K562 (cell line): ENCODE measurements at regions not wholly inside any gene's neighbourhood (a gene's known extent, or its start where the extent isn't known, plus 50 kb on each side); places are given as distances from the start of the nearest gene placed in this dataset.

Experiments used
- ATAC-seq: fragments of 200-7000 bp; cut with Tn5 transposase; 3 replicates; pipeline ENCODE4 v1.9.1; 2020; ENCODE audit warnings: moderate library complexity
- BruUV-seq: library from RNA; stranded (reverse); fragments of 400-500 nt; replicated peaks from 2 replicates; lab custom pipeline; 2021; lab: Mats Ljungman, UMichigan
- CTCF ChIA-PET: fragments of 300-600 bp; formaldehyde crosslinking; extraction: SDS; loops from one replicate; lab custom pipeline; 2021; ENCODE audit warnings: low intra/inter-chr PET ratio; lab: Yijun Ruan, JAX
- POLR2A ChIA-PET: fragments of 300-600, 350-650 bp; sonication (Branson Sonifier 250); formaldehyde crosslinking; extraction: SDS; loops from one replicate; lab custom pipeline; 2021; ENCODE audit warnings: antibody characterized with exemption, inconsistent platforms; lab: Yijun Ruan, JAX
- DNase-seq, 4 experiments: peaks; one replicate each; pipeline versions ENCODE4 v3.0.0 to v3.0.0-alpha.2; 2011 to 2018; ENCODE audit warnings: low spot score in 3 of 4, mixed read lengths in 3 of 4; ENCODE audit errors: extremely low read depth in 1 of 4
- FAIRE-seq: peaks from 2 replicates; lab custom pipeline; 2011; peaks lifted over from hg19 to GRCh38; lab: Jason Lieb, UNC
- H2AFZ ChIP-seq: 2 replicates; pipeline ENCODE4 v1.6.0; 2011; ENCODE audit warnings: low read depth, low read length, control low read depth, inconsistent platforms
- H3K27ac ChIP-seq: fragments of 200-600 bp; 3 replicates; pipeline ENCODE4 v1.8.0; 2011; ENCODE audit warnings: low read depth, mild to moderate bottlenecking, control low read depth, inconsistent platforms, low read length, moderate library complexity, mixed read lengths; ENCODE audit errors: extremely low read depth
- H3K27me3 ChIP-seq, 2 experiments: fragments of 300-600 bp in 1 of 2; 2 replicates in 1 of 2; 3 replicates in 1 of 2; pipeline versions ENCODE4 v1.6.0 to v1.8.0; 2011; ENCODE audit warnings: inconsistent platforms in 2 of 2, low read length in 2 of 2, mild to moderate bottlenecking in 1 of 2, mixed read lengths in 1 of 2, moderate library complexity in 1 of 2; ENCODE audit not compliant: control insufficient read depth in 2 of 2, insufficient read depth in 2 of 2
- H3K36me3 ChIP-seq: fragments of 300-600 bp; 3 replicates; pipeline ENCODE4 v1.8.0; 2011; ENCODE audit warnings: mild to moderate bottlenecking, low read length, inconsistent platforms; ENCODE audit not compliant: control insufficient read depth, insufficient read depth
- H3K4me1 ChIP-seq, 2 experiments: fragments of 200-600 bp in 1 of 2; replicated peaks in 1 of 2; 2 replicates in 1 of 2; 3 replicates in 1 of 2; pipeline versions ENCODE4 v1.5.1 to v1.8.0; 2011; ENCODE audit warnings: inconsistent platforms in 2 of 2, low read length in 2 of 2, mild to moderate bottlenecking in 1 of 2, mixed read lengths in 1 of 2, moderate library complexity in 1 of 2; ENCODE audit not compliant: control insufficient read depth in 2 of 2, insufficient read depth in 2 of 2
- H3K4me2 ChIP-seq: 2 replicates; pipeline ENCODE4 v1.6.1; 2011; ENCODE audit warnings: low read length, control low read depth, inconsistent platforms, mixed read lengths; ENCODE audit not compliant: insufficient read depth
- H3K4me3 ChIP-seq: fragments of 200-600 bp; sonication (generic), shearing (Covaris generic); 2 replicates; pipeline ENCODE4 v1.5.1; 2016; ENCODE audit warnings: control low read depth, inconsistent platforms
- H3K79me2 ChIP-seq: fragments of 200-600 bp; 3 replicates; pipeline ENCODE4 v1.8.0; 2011; ENCODE audit warnings: low read length, inconsistent platforms; ENCODE audit not compliant: control insufficient read depth, insufficient read depth
- H3K9ac ChIP-seq, 2 experiments: 2 replicates each; pipeline versions ENCODE4 v1.6.0 to v1.6.1; 2011; ENCODE audit warnings: low read depth in 2 of 2, low read length in 2 of 2, control low read depth in 1 of 2, inconsistent platforms in 1 of 2, mild to moderate bottlenecking in 1 of 2, mixed read lengths in 1 of 2; ENCODE audit not compliant: insufficient read depth in 1 of 2
- H3K9me1 ChIP-seq: one replicate; pipeline ENCODE4 v1.6.0; 2011; ENCODE audit warnings: inconsistent platforms, mild to moderate bottlenecking, low read length, moderate library complexity; ENCODE audit not compliant: control insufficient read depth, insufficient read depth
- H3K9me3 ChIP-seq: replicated peaks from 2 replicates; pipeline ENCODE4 v1.5.1; 2011; ENCODE audit warnings: low read depth, low read length, inconsistent platforms; ENCODE audit not compliant: control insufficient read depth, insufficient read depth
- H4K20me1 ChIP-seq: replicated peaks from 2 replicates; pipeline ENCODE4 v1.6.1; 2011; ENCODE audit warnings: low read length, inconsistent platforms, mixed read lengths; ENCODE audit not compliant: control insufficient read depth, insufficient read depth
- BDP1 ChIP-seq: IDR thresholded peaks from 3 replicates; pipeline ENCODE4 v1.6.1; 2011; ENCODE audit not compliant: insufficient read length, insufficient read depth
- CCNT2 ChIP-seq: IDR thresholded peaks from 2 replicates; pipeline ENCODE4 v1.6.1; 2011; ENCODE audit warnings: borderline replicate concordance, low read depth, mild to moderate bottlenecking, moderate library complexity, mixed read lengths, low read length; ENCODE audit not compliant: insufficient read length; ENCODE audit errors: extremely low read depth
- CTCFL ChIP-seq: IDR thresholded peaks from 2 replicates; pipeline ENCODE4 v1.6.1; 2011; ENCODE audit warnings: borderline replicate concordance, low read depth, mild to moderate bottlenecking, moderate library complexity, low read length; ENCODE audit not compliant: insufficient read depth, poor library complexity, severe bottlenecking
- FIP1L1 ChIP-seq: fragments of 200-400 bp; formaldehyde crosslinking; IDR thresholded peaks from 2 replicates; pipeline ENCODE4 v1.6.1; 2018; ENCODE audit warnings: mild to moderate bottlenecking, low read depth, low read length; ENCODE audit not compliant: poor library complexity, severe bottlenecking
- HCFC1 ChIP-seq: IDR thresholded peaks from 2 replicates; pipeline ENCODE4 v1.6.1; 2012; ENCODE audit warnings: low read depth, low read length, improper control_type of control experiment
- HNRNPUL1 ChIP-seq: fragments of 200-400 bp; formaldehyde crosslinking; IDR thresholded peaks from 2 replicates; pipeline ENCODE4 v1.6.1; 2017; ENCODE audit warnings: low read length
- MBD2 ChIP-seq: sonication (generic); IDR thresholded peaks from 2 replicates; pipeline ENCODE4 v1.6.1; 2016; ENCODE audit warnings: low read depth, borderline replicate concordance
- MLX ChIP-seq, 2 experiments: fragments of 450-650 bp in 1 of 2; sonication (generic) in 1 of 2; formaldehyde crosslinking; conservative IDR thresholded peaks; 2 replicates each; pipeline versions ENCODE4 v1.4.0 to v1.8.1; 2020 to 2022; ENCODE audit warnings: mild to moderate bottlenecking in 1 of 2, missing genetic modification reagents in 1 of 2
- MTA1 ChIP-seq: fragments of 450-650 bp; IDR thresholded peaks from 2 replicates; pipeline ENCODE4 v1.6.1; 2017; ENCODE audit warnings: borderline replicate concordance
- MTF1 ChIP-seq: fragments of 250-450 bp; sonication (Bioruptor Pico); IDR thresholded peaks from 2 replicates; pipeline ENCODE4 v1.9.0; 2021; ENCODE audit warnings: moderate library complexity, mild to moderate bottlenecking, inconsistent platforms, borderline replicate concordance
- NR2C1 ChIP-seq, 2 experiments: fragments of 450-650 bp; IDR thresholded peaks; 2 replicates each; pipeline ENCODE4 v1.6.1; 2017; ENCODE audit warnings: mild to moderate bottlenecking in 2 of 2, antibody characterized with exemption in 1 of 2, inconsistent platforms in 1 of 2, missing compliant biosample characterization in 1 of 2, missing genetic modification characterization in 1 of 2
- PHB ChIP-seq: fragments of 250-450 bp; sonication (Bioruptor Pico); IDR thresholded peaks from 2 replicates; pipeline ENCODE4 v1.5.0; 2021
- RBM14 ChIP-seq: fragments of 200-400 bp; formaldehyde crosslinking; IDR thresholded peaks from 2 replicates; pipeline ENCODE4 v1.6.1; 2018; ENCODE audit warnings: low read depth, mild to moderate bottlenecking, low read length, moderate library complexity, borderline replicate concordance; ENCODE audit not compliant: insufficient read depth
- SMC3 ChIP-seq: conservative IDR thresholded peaks from 2 replicates; pipeline ENCODE4 v1.6.1; 2011; ENCODE audit warnings: low read depth, low read length, improper control_type of control experiment; ENCODE audit not compliant: insufficient read depth
- SRSF3 ChIP-seq: fragments of 200-400 bp; formaldehyde crosslinking; IDR thresholded peaks from 2 replicates; pipeline ENCODE4 v1.6.1; 2016; ENCODE audit warnings: mild to moderate bottlenecking, low read length, moderate library complexity; ENCODE audit not compliant: insufficient read depth
- TCF3 ChIP-seq: sonication (generic); formaldehyde crosslinking; IDR thresholded peaks from 2 replicates; pipeline ENCODE4 v1.4.0; 2020; ENCODE audit warnings: mild to moderate bottlenecking, missing genetic modification reagents
- ZNF395 ChIP-seq: fragments of 200-800 bp; sonication (Bioruptor generic); IDR thresholded peaks from 2 replicates; pipeline ENCODE4 v1.6.1; 2017; ENCODE audit warnings: missing genetic modification characterization, missing compliant biosample characterization
- in situ Hi-C: fragments of 300-500 bp; cut with MboI; formaldehyde crosslinking; loops from 4 replicates; pipeline ENCODE4 v1.15.0; 2018; ENCODE audit warnings: inconsistent platforms, mixed read lengths
- intact Hi-C: fragments of 100-400 bp; cut with micrococcal nuclease; formaldehyde crosslinking; loops from 2 replicates; pipeline ENCODE4 v1.14.2; 2022

DNA sequence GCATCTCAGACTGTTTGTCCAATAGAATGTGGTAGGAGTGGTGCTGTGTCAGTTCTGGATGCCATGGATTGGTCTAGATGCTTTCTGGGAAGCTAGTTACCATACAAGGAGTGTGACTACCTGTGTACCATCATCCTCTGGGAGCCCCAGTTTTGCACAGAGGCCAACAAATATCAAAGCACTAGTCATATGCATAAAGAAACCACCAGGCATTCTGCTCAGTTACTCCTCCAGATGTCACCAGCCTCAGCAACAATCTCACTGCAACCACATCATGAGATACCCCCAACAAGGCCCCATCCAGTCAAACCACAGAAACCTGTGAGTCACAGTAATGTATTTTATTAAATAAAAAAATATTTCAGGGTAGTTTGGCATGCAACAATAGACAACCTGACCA, 435.8 kb upstream of the CPEB2 start:
- in situ Hi-C loops: no loop called here
- Histone ChIP-seq H3K36me3 (no peaks in the 10 kb centered on the region), H3K27me3 (no peaks in the 10 kb centered on the region), H3K4me2 (no peak overlapping the region), H4K20me1 (no peaks in the 10 kb centered on the region), H3K9ac (no peak overlapping the region)
- POLR2A ChIA-PET: no interaction called here
- intact Hi-C loops: no loop called here
- TF ChIP-seq TCF3 (CRISPR knock-in tag): no peak
- TF ChIP-seq RBM14: no peak
- TF ChIP-seq MTA1: no peak
- no peak for TF ChIP-seq CTCFL
- TF ChIP-seq HCFC1: no peak
- no peak for TF ChIP-seq ZNF395 (CRISPR knock-in tag)
- TF ChIP-seq CCNT2: no peak
- TF ChIP-seq HNRNPUL1: no peak
- no peak for TF ChIP-seq PHB (CRISPR knock-in tag)
- TF ChIP-seq BDP1: no peak
- TF ChIP-seq MTF1 (CRISPR knock-in tag): no peak
- no peak for TF ChIP-seq NR2C1 (IDR thresholded peaks at IDR 0.05)
- no peak for TF ChIP-seq NR2C1 (tag; IDR thresholded peaks at IDR 0.05)
- no peak for TF ChIP-seq MBD2
- TF ChIP-seq MLX (CRISPR knock-in tag; conservative IDR thresholded peaks at IDR 0.05): no peak
- no peak for TF ChIP-seq SRSF3
- no peak for TF ChIP-seq FIP1L1
- no peak for TF ChIP-seq SMC3
- TF ChIP-seq, all 486 proteins: peak for 0
- Histone ChIP-seq H3K4me3 (no peak overlapping the region), H3K27ac (no peak overlapping the region), H3K9me3 (no peaks in the 10 kb centered on the region), H2AFZ (no peak overlapping the region), H3K79me2 (no peaks in the 10 kb centered on the region), H3K4me1 (no peaks in the 10 kb centered on the region), H3K9me1 (no peaks in the 10 kb centered on the region)
- no TSS peak for BruUV-seq
- no peak for ATAC-seq
- no peak for FAIRE-seq
- DNase-seq: no peak
- CTCF ChIA-PET: no interaction called here
